CD14-positive monocyte (primary cell): ENCODE measurements at regions not wholly inside any gene's neighbourhood (a gene's known extent, or its start where the extent isn't known, plus 50 kb on each side); places are given as distances from the start of the nearest gene placed in this dataset.
A peak's percentile ranks its signal among the peaks of the same experiment; 100 is the strongest.

Source experiments
- DNase-seq, 3 donors: peaks; one replicate each; pipeline ENCODE4 v3.0.0-alpha.2; 2011 to 2022
- H2AFZ ChIP-seq: 2 replicates; pipeline ENCODE4 v1.6.0; 2012; ENCODE audit warnings: mild to moderate bottlenecking, low read depth, low read length, inconsistent platforms; ENCODE audit not compliant: insufficient read depth, poor library complexity, severe bottlenecking
- H3K27ac ChIP-seq, 2 donors: 1 replicate in 1 of 2; 2 replicates in 1 of 2; pipeline ENCODE4 v1.5.1; 2012 to 2013; ENCODE audit warnings: low read length in 2 of 2, control low read depth in 1 of 2, inconsistent platforms in 1 of 2, low read depth in 1 of 2, mild to moderate bottlenecking in 1 of 2
- H3K27me3 ChIP-seq, 2 donors: one replicate each; pipeline versions ENCODE4 v1.6.0 to v1.6.1; 2011 to 2013; ENCODE audit warnings: low read length in 2 of 2; ENCODE audit not compliant: control insufficient read depth in 2 of 2, insufficient read depth in 2 of 2
- H3K36me3 ChIP-seq, 2 donors: replicated peaks in 1 of 2; 1 replicate in 1 of 2; 2 replicates in 1 of 2; pipeline versions ENCODE4 v1.5.1 to v1.6.1; 2012 to 2013; ENCODE audit warnings: low read length in 2 of 2, control low read depth in 1 of 2, inconsistent platforms in 1 of 2, mild to moderate bottlenecking in 1 of 2; ENCODE audit not compliant: insufficient read depth in 2 of 2, control insufficient read depth in 1 of 2
- H3K4me1 ChIP-seq, 2 donors: 1 replicate in 1 of 2; 2 replicates in 1 of 2; pipeline versions ENCODE4 v1.5.1 to v1.6.1; 2012 to 2013; ENCODE audit warnings: low read length in 2 of 2, control low read depth in 1 of 2, inconsistent platforms in 1 of 2, mild to moderate bottlenecking in 1 of 2, moderate library complexity in 1 of 2; ENCODE audit not compliant: insufficient read depth in 2 of 2, control insufficient read depth in 1 of 2
- H3K4me2 ChIP-seq: replicated peaks from 2 replicates; pipeline ENCODE3; 2012; ENCODE audit warnings: low read length, moderate library complexity, mild to moderate bottlenecking; ENCODE audit not compliant: poor library complexity, severe bottlenecking; ENCODE audit errors: extremely low read depth
- H3K4me3 ChIP-seq, 3 experiments: fragments of 200-600 bp in 1 of 3; sonication (generic) in 1 of 3; replicated peaks in 1 of 3; 1 replicate in 2 of 3; 2 replicates in 1 of 3; pipeline ENCODE4 v1.5.1; 2011 to 2013; ENCODE audit warnings: low read length in 3 of 3, mild to moderate bottlenecking in 3 of 3, control low read depth in 2 of 3, low read depth in 2 of 3, inconsistent platforms in 1 of 3, moderate library complexity in 1 of 3
- H3K79me2 ChIP-seq: 2 replicates; pipeline ENCODE4 v1.6.0; 2012; ENCODE audit warnings: mild to moderate bottlenecking, control low read depth, inconsistent platforms, low read length, moderate library complexity; ENCODE audit not compliant: insufficient read depth
- H3K9ac ChIP-seq: 2 replicates; pipeline ENCODE4 v1.6.0; 2017; ENCODE audit warnings: low read length, mild to moderate bottlenecking; ENCODE audit not compliant: insufficient read depth, poor library complexity, severe bottlenecking
- H3K9me3 ChIP-seq, 2 donors: replicated peaks in 1 of 2; 1 replicate in 1 of 2; 2 replicates in 1 of 2; pipeline versions ENCODE4 v1.5.1 to v1.6.1; 2012 to 2013; ENCODE audit warnings: low read length in 2 of 2, control low read depth in 1 of 2; ENCODE audit not compliant: control insufficient read depth in 1 of 2, insufficient read depth in 1 of 2
- H4K20me1 ChIP-seq: 2 replicates; pipeline ENCODE4 v1.6.0; 2012; ENCODE audit warnings: mild to moderate bottlenecking, low read length, control low read depth, moderate library complexity; ENCODE audit not compliant: insufficient read depth
- H3K27ac Mint-ChIP-seq, 7 donors: one replicate each; pipeline ENCODE4 v1.8.0; 2020; ENCODE audit warnings: mild to moderate bottlenecking in 7 of 7, mixed read lengths in 7 of 7, moderate library complexity in 6 of 7, inconsistent platforms in 2 of 7
- H3K27me3 Mint-ChIP-seq, 3 donors: one replicate each; pipeline ENCODE4 v1.8.0; 2021 to 2022; ENCODE audit warnings: low read depth in 3 of 3, mild to moderate bottlenecking in 3 of 3, mixed read lengths in 3 of 3, moderate library complexity in 3 of 3, inconsistent platforms in 1 of 3
- H3K36me3 Mint-ChIP-seq, 2 donors: one replicate each; pipeline ENCODE4 v1.8.0; 2020; ENCODE audit warnings: mixed read lengths in 2 of 2, inconsistent platforms in 1 of 2, mild to moderate bottlenecking in 1 of 2
- H3K4me1 Mint-ChIP-seq: one replicate; pipeline ENCODE4 v1.8.0; 2020; ENCODE audit warnings: mild to moderate bottlenecking, mixed read lengths
- H3K4me3 Mint-ChIP-seq, 2 donors: one replicate each; pipeline ENCODE4 v1.8.0; 2020; ENCODE audit warnings: mild to moderate bottlenecking in 2 of 2, mixed read lengths in 2 of 2, moderate library complexity in 1 of 2
- H3K9me3 Mint-ChIP-seq, 7 donors: one replicate each; pipeline ENCODE4 v1.8.0; 2020 to 2022; ENCODE audit warnings: mixed read lengths in 7 of 7, mild to moderate bottlenecking in 6 of 7, moderate library complexity in 6 of 7, inconsistent platforms in 2 of 7
- CTCF ChIP-seq: fragments of 200-600 bp; IDR thresholded peaks from one replicate; pipeline ENCODE4 v1.8.0; 2022; ENCODE audit warnings: antibody characterized with exemption, mild to moderate bottlenecking
- WGBS: methylation state at CpG from one replicate; pipeline ENCODE4 v1.1.5; 2013; ENCODE audit warnings: missing lambda C conversion rate; ENCODE audit not compliant: insufficient coverage; 5-methylcytosine and 5-hydroxymethylcytosine counted together
- intact Hi-C, 2 donors: fragments of 100-400 bp; cut with micrococcal nuclease; formaldehyde crosslinking; loops; one replicate each; pipeline versions ENCODE4 v1.15.0 to v1.15.1; 2023

GRCh38 chr5:59992206-59992605, 98.7 kb upstream of the PDE4D start:
- Mint-ChIP-seq H3K27ac (no peak overlapping the region), H3K4me3 (no peak overlapping the region), H3K27me3 (no peaks in the 10 kb centered on the region), H3K36me3 (peaks cover 30 to 35% of the 10 kb centered on the region in 2 donors), H3K9me3 (peaks cover 0 to 3% (median 2%) of the 10 kb centered on the region in 7 donors), H3K4me1 (peaks cover 6% of the 10 kb centered on the region)
- intact Hi-C loops: no loop called here
- Histone ChIP-seq H3K36me3 (peaks cover 0 to 8% of the 10 kb centered on the region in 2 donors), H3K27ac (no peak overlapping the region), H3K4me1 (peaks cover 0 to 3% of the 10 kb centered on the region in 2 donors), H3K4me2 (no peak overlapping the region), H3K9ac (no peak overlapping the region), H4K20me1 (no peaks in the 10 kb centered on the region), H2AFZ (no peak overlapping the region), H3K27me3 (no peaks in the 10 kb centered on the region), H3K9me3 (no peaks in the 10 kb centered on the region), H3K4me3 (no peak overlapping the region), H3K79me2 (no peaks in the 10 kb centered on the region)
- no peak for TF ChIP-seq CTCF
- no peak for DNase-seq
- WGBS: no CpG with 5 or more reads among the region's 3 CpGs

- no peaks in the 10 kb centered on the region for H3K27me3 Mint-ChIP-seq
- H3K36me3 Mint-ChIP-seq: peaks cover 42 to 48% of the 10 kb centered on the region in 2 donors
- 40% methylated on average over 2 of the region's 7 CpGs for WGBS
- peaks cover 0 to 11% (median 3%) of the 10 kb centered on the region in 7 donors for H3K9me3 Mint-ChIP-seq
- Histone ChIP-seq H3K4me3 (no peak overlapping the region), H3K4me2 (peak overlapping the region; percentile 3), H3K36me3 (peaks cover 0 to 31% of the 10 kb centered on the region in 2 donors), H4K20me1 (no peaks in the 10 kb centered on the region), H3K79me2 (no peaks in the 10 kb centered on the region), H3K9ac (no peak overlapping the region), H3K27me3 (no peaks in the 10 kb centered on the region), H2AFZ (no peak overlapping the region), H3K27ac (no peak overlapping the region), H3K4me1 (peaks cover 0 to 3% of the 10 kb centered on the region in 2 donors), H3K9me3 (no peaks in the 10 kb centered on the region)
- H3K4me3 Mint-ChIP-seq: peak overlapping the region in 1 of 2 donors; percentile 36
- peaks cover 6% of the 10 kb centered on the region for H3K4me1 Mint-ChIP-seq
- intact Hi-C loops: no loop called here
- H3K27ac Mint-ChIP-seq: peak overlapping the region in 3 of 7 donors; percentile 7 to 78 (median 44)
- peak; percentile 2 to 11 (median 2) for DNase-seq
- no peak for TF ChIP-seq CTCF
Measured at GRCh38 chr5:59988396-59988795, 94.9 kb upstream of the PDE4D start.
